ENCODE measurements at regions not wholly inside any gene's neighbourhood (a gene's known extent, or its start where the extent isn't known, plus 50 kb on each side); places are given as distances from the start of the nearest gene placed in this dataset.

- TF ChIP-seq JUN (IDR thresholded peaks at IDR 0.05) (no peak), NR3C1 (IDR thresholded peaks at IDR 0.05) (no peak), FOSL2 (IDR thresholded peaks at IDR 0.05) (no peak), FOSL2 (CRISPR knock-in tag; IDR thresholded peaks at IDR 0.05) (no peak), MAX (IDR thresholded peaks at IDR 0.05) (no peak), CTCF (IDR thresholded peaks at IDR 0.05) (no peak), POLR2A (IDR thresholded peaks at IDR 0.05; ENCODE audit: low read length) (no peak), HMGXB4 (CRISPR knock-in tag; IDR thresholded peaks at IDR 0.05; ENCODE audit: borderline replicate concordance) (no peak), GATA3 (IDR thresholded peaks at IDR 0.05; ENCODE audit: borderline replicate concordance) (no peak), ELK1 (IDR thresholded peaks at IDR 0.05; ENCODE audit: low read depth, low read length) (no peak)
Observed at GRCh38 chr1:173367136-173367535, 110.0 kb upstream of the PRDX6 start.
